ENCODE measurements at regions not wholly inside any gene's neighbourhood (a gene's known extent, or its start where the extent isn't known, plus 50 kb on each side); places are given as distances from the start of the nearest gene placed in this dataset.

- TF ChIP-seq YEATS2 (CRISPR knock-in tag; IDR thresholded peaks at IDR 0.05; ENCODE audit: borderline replicate concordance) (peak; percentile 49; the same call in 1 of the 2 replicates), TFE3 (CRISPR knock-in tag; IDR thresholded peaks at IDR 0.05) (no peak), ZFP36L2 (CRISPR knock-in tag; IDR thresholded peaks at IDR 0.05) (no peak), ARID5B (CRISPR knock-in tag; IDR thresholded peaks at IDR 0.05) (peak; percentile 34; the same call in 1 of the 2 replicates), ARID2 (CRISPR knock-in tag; IDR thresholded peaks at IDR 0.05; ENCODE audit: borderline replicate concordance) (0 out of 2 replicates have a peak, but pooled peaks have one; percentile 61), GABPA (IDR thresholded peaks at IDR 0.05; ENCODE audit: low read depth, low read length) (peak; percentile 23; the same call in 1 of the 2 replicates), GABPA (CRISPR knock-in tag; IDR thresholded peaks at IDR 0.05; ENCODE audit: low read depth) (peak; percentile 45; the same call in 1 of the 2 replicates), MBD4 (IDR thresholded peaks at IDR 0.05; ENCODE audit: borderline replicate concordance, low read length) (no peak), KLF6 (CRISPR knock-in tag; IDR thresholded peaks at IDR 0.05) (no peak), FOXK2 (IDR thresholded peaks at IDR 0.05) (peak; percentile 27; the same call in 1 of the 2 replicates), UBTF (CRISPR knock-in tag; IDR thresholded peaks at IDR 0.05) (peak; percentile 62), ZBTB7A (CRISPR knock-in tag; IDR thresholded peaks at IDR 0.05) (no peak), MIER3 (CRISPR knock-in tag; IDR thresholded peaks at IDR 0.05; ENCODE audit: borderline replicate concordance) (no peak), FOXO1 (CRISPR knock-in tag; IDR thresholded peaks at IDR 0.05) (no peak), REPIN1 (CRISPR knock-in tag; IDR thresholded peaks at IDR 0.05; ENCODE audit: borderline replicate concordance, low read depth) (peak; percentile 68; the same call in 1 of the 2 replicates), KLF13 (CRISPR knock-in tag; IDR thresholded peaks at IDR 0.05) (no peak), FOXP1 (IDR thresholded peaks at IDR 0.05) (no peak), FOXP1 (CRISPR knock-in tag; IDR thresholded peaks at IDR 0.05) (no peak), ZNF333 (CRISPR knock-in tag; IDR thresholded peaks at IDR 0.05; ENCODE audit: borderline replicate concordance) (no peak), ZNF263 (CRISPR knock-in tag; IDR thresholded peaks at IDR 0.05) (peak; percentile 89), ZSCAN21 (CRISPR knock-in tag; IDR thresholded peaks at IDR 0.05; ENCODE audit: borderline replicate concordance) (no peak), FOXA3 (CRISPR knock-in tag; IDR thresholded peaks at IDR 0.05) (no peak; the same call in 1 of the 2 replicates), ZNF550 (CRISPR knock-in tag; IDR thresholded peaks at IDR 0.05; ENCODE audit: borderline replicate concordance) (no peak), SP1 (IDR thresholded peaks at IDR 0.05) (no peak), SP1 (CRISPR knock-in tag; IDR thresholded peaks at IDR 0.05) (peak; percentile 64; the same call in 1 of the 2 replicates)
Observed at GRCh38 chr17:64773836-64774761, 112.0 kb upstream of the SMURF2 start (continued).

Data from HepG2 (cell line).